GM23338 (cell line): ENCODE measurements at regions not wholly inside any gene's neighbourhood (a gene's known extent, or its start where the extent isn't known, plus 50 kb on each side); places are given as distances from the start of the nearest gene placed in this dataset.

Experiments
- CREB1 ChIP-seq: fragments of 250-450 bp; sonication (Bioruptor Pico); IDR thresholded peaks from 2 replicates; pipeline ENCODE4 v1.5.0; 2020; ENCODE audit warnings: low read depth, mild to moderate bottlenecking, moderate library complexity
- ETS1 ChIP-seq: IDR thresholded peaks from 2 replicates; pipeline ENCODE4 v1.6.1; 2016; ENCODE audit warnings: antibody characterized with exemption
- EZH2 ChIP-seq: fragments of 200-600 bp; sonication (generic); IDR thresholded peaks from one replicate; pipeline ENCODE4 v1.8.0; 2017; ENCODE audit warnings: antibody characterized with exemption, mild to moderate bottlenecking, low read depth; ENCODE audit not compliant: unreplicated experiment
- EZH2phosphoT487 ChIP-seq: fragments of 200-600 bp; sonication (generic); IDR thresholded peaks from one replicate; pipeline ENCODE4 v1.8.1; 2018; ENCODE audit warnings: antibody characterized with exemption; ENCODE audit not compliant: unreplicated experiment
- JUNB ChIP-seq: IDR thresholded peaks from one replicate; pipeline ENCODE4 v1.6.1; 2016; ENCODE audit warnings: antibody characterized with exemption; ENCODE audit not compliant: unreplicated experiment
- POLR2AphosphoS5 ChIP-seq: IDR thresholded peaks from 2 replicates; pipeline ENCODE4 v1.6.1; 2016; ENCODE audit warnings: antibody characterized with exemption, low read depth
- REST ChIP-seq: IDR thresholded peaks from one replicate; pipeline ENCODE4 v1.6.1; 2018; ENCODE audit warnings: antibody characterized with exemption; ENCODE audit not compliant: unreplicated experiment
- STAT1 ChIP-seq: IDR thresholded peaks from one replicate; pipeline ENCODE4 v1.6.1; 2016; ENCODE audit warnings: antibody characterized with exemption; ENCODE audit not compliant: unreplicated experiment
- ZNF114 ChIP-seq: fragments of 250-450 bp; sonication (Bioruptor Pico); IDR thresholded peaks from 2 replicates; pipeline ENCODE4 v1.5.0; 2020; ENCODE audit warnings: mild to moderate bottlenecking, moderate library complexity
- ZNF331 ChIP-seq: fragments of 250-450 bp; sonication (Bioruptor Pico); IDR thresholded peaks from 2 replicates; pipeline ENCODE4 v1.5.0; 2020; ENCODE audit warnings: low read depth, mild to moderate bottlenecking, moderate library complexity
- ZNF462 ChIP-seq: fragments of 250-450 bp; sonication (Bioruptor Pico); IDR thresholded peaks from 2 replicates; pipeline ENCODE4 v1.5.0; 2020; ENCODE audit warnings: mild to moderate bottlenecking, moderate library complexity
- TF ChIP-seq, protein P1 (sequence below), 2 experiments: fragments of 200-600 bp in 1 of 2; sonication (generic) in 1 of 2; conservative IDR thresholded peaks; 2 replicates each; pipeline versions ENCODE4 v1.5.1 to v1.6.1; 2016 to 2017; ENCODE audit warnings: antibody characterized with exemption in 2 of 2, low read depth in 2 of 2, mild to moderate bottlenecking in 2 of 2, moderate library complexity in 1 of 2

DNA sequence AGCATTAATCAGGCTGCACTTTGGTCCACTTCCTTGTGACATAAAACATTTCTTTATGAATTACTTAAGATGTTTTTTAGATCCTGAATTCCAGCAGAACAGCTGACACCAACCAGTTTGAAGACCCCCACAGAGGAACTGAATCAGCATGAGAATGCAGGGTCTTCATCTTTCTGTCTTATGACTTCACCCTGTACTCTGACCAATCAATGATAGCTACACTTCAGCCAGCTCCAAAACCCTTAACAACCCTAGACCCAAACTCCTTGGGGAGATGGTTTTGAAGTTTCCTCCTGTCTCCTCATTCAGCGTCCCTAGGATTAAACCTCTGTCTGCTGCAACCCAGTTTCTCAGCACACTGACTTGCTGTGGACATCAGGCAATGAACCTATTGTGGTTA, 175.0 kb downstream of the CTH start:
- TF ChIP-seq, protein P1, sequence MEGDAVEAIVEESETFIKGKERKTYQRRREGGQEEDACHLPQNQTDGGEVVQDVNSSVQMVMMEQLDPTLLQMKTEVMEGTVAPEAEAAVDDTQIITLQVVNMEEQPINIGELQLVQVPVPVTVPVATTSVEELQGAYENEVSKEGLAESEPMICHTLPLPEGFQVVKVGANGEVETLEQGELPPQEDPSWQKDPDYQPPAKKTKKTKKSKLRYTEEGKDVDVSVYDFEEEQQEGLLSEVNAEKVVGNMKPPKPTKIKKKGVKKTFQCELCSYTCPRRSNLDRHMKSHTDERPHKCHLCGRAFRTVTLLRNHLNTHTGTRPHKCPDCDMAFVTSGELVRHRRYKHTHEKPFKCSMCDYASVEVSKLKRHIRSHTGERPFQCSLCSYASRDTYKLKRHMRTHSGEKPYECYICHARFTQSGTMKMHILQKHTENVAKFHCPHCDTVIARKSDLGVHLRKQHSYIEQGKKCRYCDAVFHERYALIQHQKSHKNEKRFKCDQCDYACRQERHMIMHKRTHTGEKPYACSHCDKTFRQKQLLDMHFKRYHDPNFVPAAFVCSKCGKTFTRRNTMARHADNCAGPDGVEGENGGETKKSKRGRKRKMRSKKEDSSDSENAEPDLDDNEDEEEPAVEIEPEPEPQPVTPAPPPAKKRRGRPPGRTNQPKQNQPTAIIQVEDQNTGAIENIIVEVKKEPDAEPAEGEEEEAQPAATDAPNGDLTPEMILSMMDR (conservative IDR thresholded peaks at IDR 0.05; ENCODE audit: low read depth in 2 of 2) = no peak
- TF ChIP-seq POLR2AphosphoS5 (no peak), EZH2 (no peak), ETS1 (no peak), ZNF462 (CRISPR knock-in tag) (no peak), EZH2phosphoT487 (no peak), CREB1 (CRISPR knock-in tag) (peak; percentile 38), ZNF114 (no peak), STAT1 (no peak), ZNF331 (CRISPR knock-in tag) (no peak), REST (no peak), JUNB (no peak)
